NB4 (cell line): ENCODE measurements at regions not wholly inside any gene's neighbourhood (a gene's known extent, or its start where the extent isn't known, plus 50 kb on each side); places are given as distances from the start of the nearest gene placed in this dataset.
"Not testable (repeated sequence)": the region's sequence is repeated elsewhere in the genome, so short reads cannot be mapped to it uniquely, and the experiment has no call there.

Experiments used
- DNase-seq: peaks from one replicate; pipeline ENCODE4 v3.0.0; 2010; ENCODE audit warnings: low read depth
- H3K4me3 ChIP-seq: one replicate; pipeline ENCODE4 v1.5.1; 2011; ENCODE audit warnings: mild to moderate bottlenecking, low read depth, low read length, moderate library complexity
- MYC ChIP-seq: IDR thresholded peaks from 2 replicates; pipeline ENCODE4 v1.6.1; 2011; ENCODE audit warnings: low read depth, low read length
- POLR2A ChIP-seq: IDR thresholded peaks from 2 replicates; pipeline ENCODE4 v1.6.1; 2011; ENCODE audit warnings: mild to moderate bottlenecking; ENCODE audit not compliant: insufficient read length; ENCODE audit errors: extremely low read depth
- TF ChIP-seq, protein P1 (sequence below): IDR thresholded peaks from one replicate; pipeline ENCODE4 v1.5.1; 2012; ENCODE audit warnings: low read depth, low read length
- TF ChIP-seq, protein P2 (sequence below): IDR thresholded peaks from 2 replicates; pipeline ENCODE4 v1.6.1; 2011; ENCODE audit warnings: low read depth, low read length

GRCh38 chr10:28765641-28766040, 88.3 kb downstream of the BAMBI start:
- H3K4me3 ChIP-seq = no peak overlapping the region
- TF ChIP-seq POLR2A (no peak), MYC (no peak)
- TF ChIP-seq, protein P1, sequence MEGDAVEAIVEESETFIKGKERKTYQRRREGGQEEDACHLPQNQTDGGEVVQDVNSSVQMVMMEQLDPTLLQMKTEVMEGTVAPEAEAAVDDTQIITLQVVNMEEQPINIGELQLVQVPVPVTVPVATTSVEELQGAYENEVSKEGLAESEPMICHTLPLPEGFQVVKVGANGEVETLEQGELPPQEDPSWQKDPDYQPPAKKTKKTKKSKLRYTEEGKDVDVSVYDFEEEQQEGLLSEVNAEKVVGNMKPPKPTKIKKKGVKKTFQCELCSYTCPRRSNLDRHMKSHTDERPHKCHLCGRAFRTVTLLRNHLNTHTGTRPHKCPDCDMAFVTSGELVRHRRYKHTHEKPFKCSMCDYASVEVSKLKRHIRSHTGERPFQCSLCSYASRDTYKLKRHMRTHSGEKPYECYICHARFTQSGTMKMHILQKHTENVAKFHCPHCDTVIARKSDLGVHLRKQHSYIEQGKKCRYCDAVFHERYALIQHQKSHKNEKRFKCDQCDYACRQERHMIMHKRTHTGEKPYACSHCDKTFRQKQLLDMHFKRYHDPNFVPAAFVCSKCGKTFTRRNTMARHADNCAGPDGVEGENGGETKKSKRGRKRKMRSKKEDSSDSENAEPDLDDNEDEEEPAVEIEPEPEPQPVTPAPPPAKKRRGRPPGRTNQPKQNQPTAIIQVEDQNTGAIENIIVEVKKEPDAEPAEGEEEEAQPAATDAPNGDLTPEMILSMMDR = no peak
- TF ChIP-seq, protein P2, sequence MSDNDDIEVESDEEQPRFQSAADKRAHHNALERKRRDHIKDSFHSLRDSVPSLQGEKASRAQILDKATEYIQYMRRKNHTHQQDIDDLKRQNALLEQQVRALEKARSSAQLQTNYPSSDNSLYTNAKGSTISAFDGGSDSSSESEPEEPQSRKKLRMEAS = no peak
- DNase-seq = no peak

- no peak overlapping the region for H3K4me3 ChIP-seq
- DNase-seq = no peak
- TF ChIP-seq POLR2A (no peak), MYC (no peak)
- TF ChIP-seq, protein P2 = no peak
- TF ChIP-seq, protein P1 = no peak
These were observed 90.9 kb downstream of the BAMBI start for GRCh38 chr10:28768227-28768626.

DNA sequence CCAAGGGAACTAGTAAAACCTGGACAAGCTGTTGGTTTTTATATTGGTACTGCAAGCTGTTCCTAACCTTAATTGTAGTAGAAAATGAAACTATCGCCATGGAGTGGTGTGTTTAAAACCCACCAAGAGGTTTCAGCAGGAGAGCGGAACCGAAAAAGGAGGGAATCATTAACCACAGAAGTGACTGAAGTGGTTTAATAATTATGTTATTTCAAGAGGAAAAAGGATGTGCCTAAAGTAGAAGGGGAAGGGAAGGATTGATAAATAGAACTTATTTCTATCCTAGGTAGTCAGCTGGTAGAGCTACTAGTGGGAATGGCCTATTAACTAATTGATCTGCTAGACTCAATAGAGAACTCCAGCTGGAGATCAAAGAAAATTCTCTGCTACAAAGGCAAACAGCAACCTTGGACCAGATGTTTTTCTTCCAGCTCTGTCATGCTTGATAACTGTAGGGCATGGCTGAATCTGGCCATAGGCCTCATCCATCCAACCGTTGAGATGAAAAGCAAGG, 91.8 kb downstream of the BAMBI start:
- no peak for DNase-seq
- TF ChIP-seq, protein P2 = no peak
- TF ChIP-seq, protein P1 = no peak
- TF ChIP-seq MYC (no peak), POLR2A (no peak)
- H3K4me3 ChIP-seq = no peak overlapping the region

- DNase-seq, H3K4me3 ChIP-seq: not testable (repeated sequence)
These were observed 94.3 kb downstream of the BAMBI start for GRCh38 chr10:28771580-28772090.

GRCh38 chr10:28774051-28774995, 97.0 kb downstream of the BAMBI start:
- TF ChIP-seq, protein P2 = no peak
- no peak for TF ChIP-seq POLR2A
- TF ChIP-seq MYC = no peak
- TF ChIP-seq, protein P1 = no peak
- H3K4me3 ChIP-seq = no peak overlapping the region
- no peak for DNase-seq

GRCh38 chr10:28775773-28776172, 98.5 kb downstream of the BAMBI start:
- DNase-seq = no peak
- no peak overlapping the region for H3K4me3 ChIP-seq
- TF ChIP-seq, protein P1 = no peak
- TF ChIP-seq, protein P2 = no peak
- no peak for TF ChIP-seq POLR2A
- TF ChIP-seq MYC = no peak
